Medulla oblongata (tissue), 1 donor: ENCODE measurements at regions not wholly inside any gene's neighbourhood (a gene's known extent, or its start where the extent isn't known, plus 50 kb on each side); places are given as distances from the start of the nearest gene placed in this dataset.

ENCODE experiments used
- DNase-seq: peaks from one replicate; pipeline ENCODE4 v3.0.0-alpha.2; 2015; ENCODE audit errors: extremely low spot score

DNA sequence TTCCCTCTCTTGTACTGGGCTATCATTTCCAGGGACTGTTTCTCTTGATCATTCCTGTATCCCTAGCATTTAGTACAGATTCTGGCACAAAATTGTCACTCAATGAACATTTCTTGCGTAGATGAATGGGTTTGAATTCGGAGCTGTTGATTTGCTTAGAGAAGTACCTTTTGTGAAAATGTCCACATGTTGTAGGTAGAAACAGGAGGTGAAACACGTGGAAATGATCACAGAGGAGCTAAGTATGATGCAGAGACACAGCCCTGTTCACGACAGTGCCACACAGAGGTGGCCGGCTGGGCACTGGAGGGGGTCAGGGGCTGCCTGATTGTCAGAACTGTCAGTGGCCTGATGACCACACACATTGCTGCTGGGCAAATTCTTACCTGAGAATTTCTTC is 196.1 kb upstream of the PRKCQ start:
- DNase-seq: no peak

DNA sequence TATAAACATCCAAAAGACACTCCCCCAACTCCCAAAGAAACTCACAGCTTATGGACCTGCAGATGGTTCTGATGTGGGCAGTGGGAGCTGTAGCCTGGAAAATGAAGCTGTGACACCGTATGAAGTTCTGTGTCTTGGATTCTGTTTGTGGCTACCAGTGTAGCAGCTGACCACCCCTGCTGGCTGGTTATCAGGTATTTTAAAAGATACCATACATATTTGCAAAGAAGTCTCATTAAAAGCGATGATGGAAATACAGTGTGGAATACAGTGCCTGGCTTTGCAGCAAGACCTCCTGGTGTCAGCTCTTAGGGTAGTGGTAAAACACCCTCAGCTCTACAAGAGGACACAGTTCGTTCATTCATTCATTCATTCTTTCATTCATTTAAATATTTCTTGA is 194.3 kb upstream of the PRKCQ start:
- no peak for DNase-seq

DNA sequence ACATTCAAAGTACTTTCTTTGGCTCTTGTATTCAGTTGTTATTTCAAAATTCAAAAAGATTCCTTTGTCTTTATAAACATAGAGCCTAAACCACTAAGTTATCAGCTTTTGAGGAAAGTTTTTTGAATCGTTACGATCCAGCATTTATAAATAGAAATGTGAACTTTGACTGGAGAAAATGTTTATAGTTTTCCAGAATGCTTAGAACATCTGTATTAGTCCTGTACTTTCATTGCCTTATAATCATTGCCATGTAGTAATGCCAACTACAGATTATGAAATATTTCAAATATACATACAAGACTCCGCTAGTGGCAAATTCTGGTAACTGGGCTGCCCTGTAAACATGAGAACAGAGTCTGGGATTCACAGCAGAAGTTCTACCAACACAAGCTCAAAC is 191.3 kb upstream of the PRKCQ start:
- DNase-seq: no peak

DNA sequence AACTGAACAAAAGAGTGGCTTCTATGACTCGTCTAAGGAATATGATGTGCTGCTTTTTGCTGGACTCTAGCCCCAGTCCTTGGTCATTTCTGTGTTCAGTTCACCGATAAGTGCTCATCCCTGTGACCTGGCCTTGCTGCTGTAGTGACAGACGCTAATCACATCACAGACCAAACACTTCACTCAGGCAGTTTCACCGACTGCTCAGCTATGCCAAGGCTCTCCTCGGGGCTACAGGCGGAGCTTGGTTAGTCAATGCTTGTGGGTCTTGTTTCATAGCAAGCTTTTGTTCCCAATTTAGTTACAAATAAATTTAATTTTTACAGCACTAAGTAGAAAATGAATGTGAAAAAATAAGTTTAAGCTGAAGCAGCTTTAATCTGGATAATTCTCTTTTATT is 190.8 kb upstream of the PRKCQ start:
- no peak for DNase-seq

DNA sequence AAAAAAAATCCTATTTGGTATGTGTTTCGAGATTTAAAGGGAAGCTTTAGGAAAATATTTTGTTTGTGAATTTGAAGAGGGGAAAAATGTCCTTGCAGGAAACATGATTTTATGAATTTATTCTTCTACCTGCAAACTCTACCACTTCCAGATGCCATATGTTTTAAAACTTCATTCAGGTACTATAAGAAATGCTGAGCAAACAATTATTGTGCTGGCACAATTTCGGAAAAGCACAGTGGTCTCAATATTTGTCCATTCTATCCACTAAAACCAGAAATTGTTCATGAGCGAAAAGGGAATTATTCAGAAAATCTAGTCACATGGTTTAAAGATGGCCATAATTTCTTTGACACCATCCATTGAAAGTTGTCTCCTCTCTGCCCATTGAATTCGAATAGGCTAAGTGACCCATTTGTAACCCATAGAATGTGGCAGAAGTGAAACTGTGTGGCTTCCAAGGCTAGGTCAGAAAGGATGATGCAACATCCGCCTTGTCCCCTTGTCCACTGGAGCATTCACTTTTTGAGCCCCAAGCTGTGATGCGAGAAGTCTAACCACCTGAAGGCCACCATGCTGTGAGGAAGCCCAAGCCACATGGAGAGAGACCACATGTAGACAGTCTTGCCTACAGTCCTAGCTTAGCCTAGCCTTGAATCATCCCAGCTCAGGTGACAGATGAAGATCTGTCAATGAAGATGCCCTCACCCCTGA is 189.8 kb upstream of the PRKCQ start:
- no peak for DNase-seq

DNA sequence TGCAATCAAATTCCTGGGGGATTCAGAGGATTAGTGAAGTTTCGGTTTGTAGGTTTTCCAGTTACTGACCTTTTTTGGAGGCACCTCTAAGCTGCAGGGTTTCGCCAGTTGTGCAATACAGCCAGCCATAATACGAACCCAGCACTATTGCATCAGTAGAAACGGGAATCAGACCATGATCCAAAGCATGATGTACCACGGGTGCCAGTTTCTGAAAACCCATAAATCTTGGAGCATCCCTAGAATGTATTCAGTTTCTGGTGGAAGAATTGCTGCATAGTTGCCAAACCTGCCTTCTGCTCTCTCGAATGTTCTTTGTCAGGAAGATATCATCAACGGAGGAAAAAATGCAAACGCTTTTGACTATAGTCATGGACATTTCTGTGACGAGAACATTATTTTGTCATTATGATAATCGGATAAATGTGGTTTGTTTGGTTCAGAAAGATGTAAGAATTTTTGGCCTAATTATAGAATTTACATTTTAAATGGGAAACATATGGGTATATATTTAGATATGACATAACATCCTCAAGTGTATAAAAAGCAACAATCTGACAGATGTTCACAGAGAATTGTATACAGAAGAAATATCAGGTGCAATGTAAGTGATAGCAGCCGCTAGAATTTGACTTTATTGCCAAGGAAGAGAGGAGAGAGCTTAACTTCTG is 186.2 kb upstream of the PRKCQ start:
- no peak for DNase-seq

DNA sequence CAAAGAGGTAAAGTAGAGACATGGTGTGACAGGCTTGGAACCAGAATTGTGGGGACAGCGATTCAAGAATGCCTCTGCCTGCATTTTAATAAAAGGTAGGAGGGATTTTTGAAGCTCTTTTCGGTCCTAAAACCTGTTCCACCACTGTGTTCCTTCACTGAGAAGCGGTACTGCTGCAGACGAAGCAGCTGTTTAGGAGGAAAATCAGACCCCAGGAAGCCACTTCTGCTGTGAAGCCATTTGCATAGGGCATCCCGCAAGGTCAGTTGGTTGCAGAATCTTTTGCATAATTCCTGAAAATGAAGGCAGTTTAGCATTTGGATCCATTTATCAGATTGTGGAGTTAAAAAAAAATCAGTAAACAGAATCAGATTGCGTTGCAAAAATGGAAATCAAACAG is 183.3 kb upstream of the PRKCQ start:
- DNase-seq: no peak

DNA sequence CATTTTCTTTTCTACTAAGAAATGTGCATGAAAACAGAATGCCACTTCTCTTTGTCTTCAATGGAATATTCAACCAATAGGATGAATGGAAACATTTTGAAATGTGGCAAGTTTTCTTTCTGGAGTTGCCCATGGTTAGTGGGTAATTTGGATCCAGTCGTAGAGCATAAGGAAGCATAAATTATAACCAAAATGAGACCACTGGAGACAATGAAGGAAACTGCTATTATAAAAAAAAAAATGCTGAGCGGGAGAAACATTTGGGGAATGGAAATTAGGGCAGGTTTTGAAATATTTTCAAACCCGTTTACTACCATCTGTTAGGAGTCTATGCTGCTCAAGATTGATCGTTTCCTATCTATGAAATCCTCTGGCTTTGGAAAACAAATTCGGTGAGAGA is 182.9 kb upstream of the PRKCQ start:
- no peak for DNase-seq

DNA sequence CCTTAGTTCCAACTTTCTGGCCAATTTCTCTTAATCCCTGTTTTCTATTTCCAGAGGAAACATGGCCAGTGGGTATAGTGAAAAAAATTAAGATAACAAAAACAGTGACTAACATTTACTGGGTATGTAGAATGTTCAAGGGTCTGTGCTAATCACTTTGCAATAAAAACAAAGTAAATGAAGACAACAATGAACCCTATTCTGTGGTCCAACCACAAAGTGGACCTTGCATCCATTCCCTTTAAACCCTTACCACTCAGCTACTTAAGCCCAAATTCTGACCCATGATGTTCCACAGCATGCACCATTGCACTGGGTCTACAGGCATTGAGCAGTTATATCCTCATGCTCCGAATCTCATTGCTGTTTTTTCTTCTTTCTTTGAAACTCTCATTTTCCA is 179.9 kb upstream of the PRKCQ start:
- no peak for DNase-seq

DNA sequence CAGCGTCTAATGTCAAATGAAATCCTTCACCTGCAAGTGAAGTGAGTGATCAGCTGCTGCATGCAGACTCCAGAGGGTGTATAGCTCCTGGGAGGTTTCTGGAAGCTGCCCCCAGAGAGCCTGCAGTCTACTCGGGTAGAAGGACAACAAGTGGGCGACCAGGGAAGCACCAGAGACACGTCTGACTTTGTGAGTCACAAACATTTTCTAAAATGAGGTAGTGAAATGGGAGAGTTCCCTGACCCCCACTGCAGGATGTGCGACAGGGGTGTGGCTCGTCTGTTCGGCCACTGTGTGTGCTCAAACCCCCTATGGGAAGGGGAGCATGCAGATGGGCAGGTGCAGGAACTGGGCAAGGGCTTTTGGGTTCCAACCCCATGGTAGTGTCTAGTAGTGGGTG is 177.1 kb upstream of the PRKCQ start:
- DNase-seq: no peak

DNA sequence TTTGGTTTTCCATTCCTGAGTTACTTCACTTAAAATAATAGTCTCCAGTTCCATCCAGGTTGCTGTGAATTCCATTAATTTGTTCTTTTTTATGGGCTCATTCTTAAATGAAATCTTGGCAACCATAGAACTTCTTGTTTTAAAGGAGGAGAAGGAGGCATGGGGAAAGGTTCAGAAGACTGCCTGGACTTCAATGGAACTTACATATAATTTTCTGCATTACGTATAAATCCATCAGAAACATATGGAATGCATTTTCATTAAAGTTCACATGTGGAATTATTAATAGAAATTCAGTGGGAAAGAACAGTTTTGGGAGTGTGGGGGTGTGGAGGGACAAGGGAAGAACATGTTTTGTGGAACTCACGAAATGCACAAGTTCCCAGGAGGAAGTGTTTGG is 176.6 kb upstream of the PRKCQ start:
- DNase-seq: no peak

DNA sequence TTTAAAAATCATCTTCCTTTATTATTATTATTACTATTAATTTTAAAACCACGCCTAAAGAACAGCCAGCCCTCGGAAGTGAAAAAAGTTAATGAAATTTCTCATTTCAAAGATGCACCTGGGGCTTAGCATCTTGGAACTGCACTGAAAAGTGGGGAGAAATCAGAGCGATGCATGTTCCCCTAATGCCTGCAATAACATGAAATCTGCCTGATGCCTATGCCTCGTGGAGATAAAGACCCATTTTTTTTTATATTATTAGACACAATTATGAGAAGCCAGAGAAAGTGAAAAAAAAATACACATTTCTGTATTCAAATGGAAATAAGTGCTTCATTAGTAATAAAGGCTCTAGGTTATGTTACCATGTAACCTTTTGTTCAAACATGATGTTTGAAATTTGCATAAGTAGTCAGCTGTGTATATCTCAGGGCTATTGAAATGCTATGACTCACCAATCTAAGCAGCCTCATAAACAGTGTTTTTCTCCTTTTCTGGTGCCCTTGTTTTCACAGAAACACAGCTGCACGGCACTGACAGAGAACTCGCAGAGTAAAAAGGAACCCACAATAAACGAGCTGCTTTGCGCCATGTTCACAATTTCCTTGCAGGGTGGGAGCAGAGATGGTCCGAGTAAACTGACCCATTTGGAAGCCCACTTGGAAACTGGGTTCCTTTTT is 175.8 kb upstream of the PRKCQ start:
- peak; percentile 50 for DNase-seq

DNA sequence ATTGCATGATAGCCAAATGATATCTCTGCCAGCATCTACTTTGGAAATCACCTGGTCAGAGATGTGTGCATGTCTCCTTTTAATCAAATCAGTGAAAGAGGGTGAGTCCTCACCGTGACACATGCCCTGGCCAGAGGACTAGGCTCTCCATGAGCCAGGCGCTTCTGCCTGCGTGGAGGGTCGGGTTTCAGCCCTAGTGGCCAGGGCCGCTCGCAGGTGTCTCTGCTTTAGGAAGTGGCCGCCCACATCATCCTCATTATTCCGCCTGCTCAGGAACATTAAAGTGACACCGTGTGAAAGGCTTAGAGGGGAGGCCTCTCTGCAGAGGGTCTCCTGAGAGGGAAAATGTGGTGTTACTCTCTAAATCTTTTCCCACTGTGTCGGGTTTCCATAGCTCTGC is 173.6 kb upstream of the PRKCQ start:
- no peak for DNase-seq

DNA sequence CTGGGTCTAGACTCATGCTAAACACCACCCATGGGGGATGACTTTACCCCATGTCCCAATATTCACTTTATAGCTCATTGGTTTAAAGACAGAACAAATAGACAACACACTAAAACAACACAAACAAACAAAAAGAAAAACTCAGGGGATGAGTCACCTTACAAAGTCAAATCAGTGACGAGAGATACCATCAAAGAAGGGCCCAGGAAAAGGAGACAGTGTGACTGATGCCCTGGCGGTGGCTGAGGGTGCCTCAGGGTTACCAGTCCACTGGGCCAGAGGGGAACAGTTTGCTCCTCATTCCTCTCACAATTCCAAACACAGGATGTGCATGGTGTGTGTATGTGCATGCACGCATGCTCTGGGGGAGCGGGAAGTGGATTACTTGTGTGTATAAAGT is 171.3 kb upstream of the PRKCQ start:
- DNase-seq: no peak

DNA sequence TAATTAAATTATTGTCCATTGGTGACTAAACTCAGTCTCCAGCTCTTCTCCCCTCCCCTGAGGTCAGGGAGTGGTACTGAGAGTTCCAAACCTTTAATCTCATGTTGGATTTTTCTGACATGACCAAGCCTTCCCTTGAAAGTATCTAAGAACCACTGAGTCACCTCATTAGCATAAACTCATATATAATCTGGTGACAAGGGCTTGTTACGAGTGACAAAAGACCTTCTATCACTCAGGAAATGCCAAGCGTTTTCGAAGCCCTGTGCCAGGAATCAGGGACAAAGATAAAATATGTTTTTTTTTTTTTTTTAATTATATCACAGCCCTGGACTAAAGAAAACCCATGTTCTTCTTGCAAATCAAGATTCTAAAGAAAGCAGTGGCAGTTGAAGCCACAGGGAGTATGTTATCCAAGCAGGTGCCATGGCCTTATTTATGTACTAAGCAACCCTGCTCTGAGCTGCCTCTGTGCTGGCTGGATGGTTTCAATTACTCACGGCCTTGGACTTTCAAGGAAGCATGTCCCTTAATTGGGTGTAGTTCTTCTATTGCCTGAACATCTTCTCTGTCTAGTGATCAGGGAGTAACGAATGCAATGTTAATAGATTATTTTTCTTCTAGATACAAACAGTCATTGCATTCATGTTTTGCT is 169.0 kb upstream of the PRKCQ start:
- no peak for DNase-seq

DNA sequence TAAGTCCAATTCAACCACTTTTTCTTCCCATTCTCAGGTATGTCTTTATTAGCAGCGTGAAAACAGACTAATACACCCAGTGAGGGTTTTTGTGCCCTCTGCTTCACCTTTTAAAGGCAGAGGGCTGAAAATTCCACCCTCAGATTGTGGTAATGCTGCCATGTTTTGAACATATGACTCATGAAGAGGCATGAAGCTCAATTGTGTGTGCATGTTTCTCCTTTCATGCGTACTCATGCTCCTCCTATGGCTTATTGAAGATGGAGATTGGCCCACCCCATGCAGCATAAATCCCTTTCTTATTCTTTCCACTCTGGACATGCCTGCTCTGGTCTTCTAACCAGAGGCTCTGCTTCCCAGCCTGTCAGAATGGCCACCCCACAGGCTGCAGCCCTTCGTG is 168.0 kb upstream of the PRKCQ start:
- DNase-seq: no peak

DNA sequence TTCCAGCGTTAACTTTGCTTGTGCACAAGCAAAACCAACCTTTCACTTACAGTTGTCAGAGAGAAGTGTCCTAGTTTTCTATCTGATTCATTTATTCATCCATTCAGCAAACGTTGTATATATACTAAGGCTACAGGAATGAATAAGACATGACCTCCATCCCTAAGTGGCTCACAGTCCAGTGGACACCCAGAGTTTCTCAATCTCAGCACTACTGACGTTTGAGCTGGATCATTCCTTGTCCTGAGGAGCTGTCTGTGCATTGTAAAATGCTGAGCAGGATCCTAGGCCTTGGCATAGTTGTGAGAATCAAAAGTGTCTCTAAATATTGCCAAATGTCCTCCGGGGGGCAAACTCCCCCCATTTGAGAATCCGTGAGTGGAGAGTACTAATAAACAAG is 166.7 kb upstream of the PRKCQ start:
- no peak for DNase-seq

DNA sequence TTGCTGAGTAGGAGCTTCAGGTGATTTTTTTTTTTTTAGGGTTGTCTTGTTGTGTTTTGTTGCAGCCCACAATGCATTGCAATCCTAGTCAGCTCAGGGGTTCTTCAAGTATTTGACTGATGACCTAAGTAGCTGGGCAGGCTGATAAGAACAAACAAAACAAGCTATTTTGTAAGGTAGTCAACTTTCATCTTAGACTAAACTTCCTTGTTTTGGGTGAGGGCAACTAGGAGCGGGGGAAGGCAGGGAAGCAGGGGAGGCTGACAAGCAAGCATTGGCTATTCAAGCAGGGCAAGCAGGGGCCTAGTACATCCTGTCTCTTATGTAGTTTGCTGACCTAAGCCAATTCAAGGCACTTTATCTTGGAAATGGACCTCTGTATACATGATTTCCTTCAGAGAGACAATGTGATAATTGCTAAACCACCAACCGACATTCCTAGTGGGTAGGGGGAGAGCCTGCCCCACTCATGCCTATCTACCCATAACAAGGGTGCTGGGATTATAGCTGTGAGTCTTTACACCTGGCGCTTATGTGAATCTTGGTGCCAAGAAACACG is 163.3 kb upstream of the PRKCQ start:
- no peak for DNase-seq

DNA sequence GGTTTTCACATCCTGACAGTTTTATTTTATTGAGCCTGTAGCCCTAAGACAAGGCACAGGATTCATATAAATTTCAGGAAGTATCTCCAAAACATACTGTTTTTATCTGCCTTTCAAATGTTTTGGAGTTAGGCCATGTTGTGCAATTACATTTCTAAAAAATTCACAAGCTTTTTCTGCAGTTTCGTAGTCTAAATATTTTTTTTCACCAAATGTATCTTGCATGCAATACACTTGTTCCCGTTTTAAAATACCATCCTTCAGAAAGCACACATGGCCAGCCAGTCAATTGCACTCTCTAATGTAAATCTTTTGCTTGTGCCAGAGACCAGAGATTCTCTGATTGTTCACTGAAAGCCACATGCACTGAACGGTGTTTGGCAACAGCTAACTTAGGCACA is 161.5 kb upstream of the PRKCQ start:
- no peak for DNase-seq

DNA sequence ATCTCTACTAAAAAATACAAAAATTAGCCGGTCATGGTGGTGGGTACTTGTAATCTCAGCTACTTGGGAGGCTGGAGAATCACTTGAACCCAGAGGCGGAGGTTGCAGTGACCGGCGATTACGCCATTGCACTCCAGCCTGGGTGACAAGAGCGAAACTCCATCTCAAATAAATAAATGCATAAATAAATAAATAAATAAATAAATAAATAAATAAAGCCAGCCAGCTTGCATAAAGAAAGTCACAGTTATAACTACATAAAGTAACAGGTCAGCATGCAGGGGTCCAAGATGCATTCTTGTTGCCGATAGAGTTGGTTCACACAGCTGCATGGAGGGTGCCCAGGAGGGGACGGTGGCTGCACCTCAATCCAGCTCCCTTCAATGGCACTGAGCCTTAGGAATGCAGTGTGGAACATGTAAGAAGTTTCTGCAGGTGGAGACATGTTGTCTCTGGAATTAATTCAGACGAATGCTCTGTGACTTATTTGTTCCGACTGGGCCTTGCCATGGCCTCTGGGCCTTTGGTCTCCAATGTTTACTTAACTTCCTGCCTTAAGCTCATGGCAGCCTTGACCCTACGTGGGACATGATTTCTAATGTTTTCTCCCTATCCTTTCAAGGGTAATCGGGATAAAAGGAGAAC is 159.6 kb upstream of the PRKCQ start:
- DNase-seq: no peak

DNA sequence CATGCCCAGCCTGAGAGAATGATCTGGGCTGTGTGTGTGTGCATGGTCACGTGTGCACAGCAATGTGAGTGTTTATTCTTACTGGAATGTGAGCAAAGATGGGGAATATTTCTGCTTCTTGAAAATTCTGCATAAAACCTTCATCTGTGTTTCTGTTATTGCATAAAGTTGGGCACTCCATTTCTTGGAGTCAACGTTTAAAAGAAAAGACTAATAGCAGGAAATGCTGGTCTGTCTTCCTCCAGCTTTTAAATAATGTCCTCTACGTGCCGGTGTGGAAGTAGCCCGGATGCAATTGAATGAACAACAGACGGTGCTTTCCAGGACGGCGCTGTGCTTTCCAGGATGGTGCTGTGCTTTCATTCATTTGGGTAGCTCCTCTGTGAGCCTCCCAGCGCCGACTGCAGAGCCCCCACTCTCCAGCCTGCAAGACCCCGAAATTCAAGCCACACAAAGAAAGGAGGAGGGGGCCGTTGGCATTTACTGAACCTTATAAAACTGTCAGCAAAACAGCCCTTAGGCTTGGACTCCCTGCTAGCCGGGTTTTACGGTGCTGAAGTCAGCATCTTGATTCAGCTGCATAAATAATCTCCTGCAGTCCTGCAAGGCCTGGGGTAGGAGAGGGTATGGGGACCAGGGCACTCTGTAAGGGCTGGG is 158.2 kb upstream of the PRKCQ start:
- peak; percentile 20 for DNase-seq

DNA sequence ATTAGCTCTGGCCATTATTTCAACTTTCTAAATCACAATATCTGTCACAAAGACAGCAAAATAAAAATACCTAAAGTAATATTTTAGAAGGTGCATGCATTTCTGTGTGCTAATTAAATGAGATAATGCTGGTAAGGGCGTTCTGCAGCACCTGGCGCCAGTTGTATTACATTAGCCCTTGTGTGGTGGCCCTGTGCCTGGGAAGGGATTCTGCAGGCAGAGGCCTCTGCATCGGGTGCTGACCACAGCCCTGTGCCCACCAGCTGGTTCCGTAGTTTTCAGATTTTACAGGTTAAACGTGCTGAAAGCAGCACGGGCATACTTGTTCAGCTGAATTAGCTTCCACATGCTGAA is 157.7 kb upstream of the PRKCQ start:
- no peak for DNase-seq
